ENCODE measurements at regions not wholly inside any gene's neighbourhood (a gene's known extent, or its start where the extent isn't known, plus 50 kb on each side); places are given as distances from the start of the nearest gene placed in this dataset.

- TF ChIP-seq GATA2 (IDR thresholded peaks at IDR 0.05; ENCODE audit: low read depth, low read length) (no peak), GATA3 (IDR thresholded peaks at IDR 0.05; ENCODE audit: low read depth, low read length) (no peak)
Measured at GRCh38 chr14:51515611-51516010, 136.1 kb upstream of the FRMD6 start.

Data from SH-SY5Y (cell line).